ENCODE measurements at regions not wholly inside any gene's neighbourhood (a gene's known extent, or its start where the extent isn't known, plus 50 kb on each side); places are given as distances from the start of the nearest gene placed in this dataset.

DNA sequence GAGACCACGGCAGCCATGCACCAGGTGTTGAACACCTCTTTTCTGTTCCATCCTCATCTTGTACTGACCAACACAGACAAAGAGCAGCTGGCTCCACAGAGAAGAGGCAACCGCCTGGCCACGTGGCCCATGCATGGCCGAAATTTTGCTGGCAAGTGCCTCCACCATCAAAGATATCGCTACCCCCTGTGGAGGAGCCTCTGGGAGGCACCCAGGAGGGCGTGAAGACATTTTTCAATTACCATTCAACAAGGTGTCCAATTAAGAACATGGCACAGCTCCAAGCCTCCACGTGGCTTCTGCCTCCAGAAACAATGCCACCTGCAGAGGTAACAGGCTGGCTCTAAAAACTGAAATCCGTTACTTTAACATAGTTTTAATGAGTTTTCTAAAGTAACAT is 54.4 kb upstream of the CKS2 start:
- ChIA-PET POLR2A (no interaction called here), CTCF (no interaction called here)
- TF ChIP-seq JUN (IDR thresholded peaks at IDR 0.05; ENCODE audit: borderline replicate concordance, insufficient read depth, insufficient read length, low read depth), result no peak
- TF ChIP-seq POLR2AphosphoS5 (IDR thresholded peaks at IDR 0.05; ENCODE audit: insufficient read depth, low read depth, low read length), result no peak
- no peak for TF ChIP-seq FOS (IDR thresholded peaks at IDR 0.05; ENCODE audit: borderline replicate concordance, insufficient read depth, low read length)
- TF ChIP-seq, protein P1, sequence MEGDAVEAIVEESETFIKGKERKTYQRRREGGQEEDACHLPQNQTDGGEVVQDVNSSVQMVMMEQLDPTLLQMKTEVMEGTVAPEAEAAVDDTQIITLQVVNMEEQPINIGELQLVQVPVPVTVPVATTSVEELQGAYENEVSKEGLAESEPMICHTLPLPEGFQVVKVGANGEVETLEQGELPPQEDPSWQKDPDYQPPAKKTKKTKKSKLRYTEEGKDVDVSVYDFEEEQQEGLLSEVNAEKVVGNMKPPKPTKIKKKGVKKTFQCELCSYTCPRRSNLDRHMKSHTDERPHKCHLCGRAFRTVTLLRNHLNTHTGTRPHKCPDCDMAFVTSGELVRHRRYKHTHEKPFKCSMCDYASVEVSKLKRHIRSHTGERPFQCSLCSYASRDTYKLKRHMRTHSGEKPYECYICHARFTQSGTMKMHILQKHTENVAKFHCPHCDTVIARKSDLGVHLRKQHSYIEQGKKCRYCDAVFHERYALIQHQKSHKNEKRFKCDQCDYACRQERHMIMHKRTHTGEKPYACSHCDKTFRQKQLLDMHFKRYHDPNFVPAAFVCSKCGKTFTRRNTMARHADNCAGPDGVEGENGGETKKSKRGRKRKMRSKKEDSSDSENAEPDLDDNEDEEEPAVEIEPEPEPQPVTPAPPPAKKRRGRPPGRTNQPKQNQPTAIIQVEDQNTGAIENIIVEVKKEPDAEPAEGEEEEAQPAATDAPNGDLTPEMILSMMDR (IDR thresholded peaks at IDR 0.05; ENCODE audit: extremely low read depth in 1 of 2, insufficient read depth in 1 of 2, low read depth in 1 of 2, low read length in 2 of 2), result no peak
- no peak for TF ChIP-seq MYC (IDR thresholded peaks at IDR 0.05; ENCODE audit: low read depth, low read length)
- no peak for TF ChIP-seq EZH2 (IDR thresholded peaks at IDR 0.05; ENCODE audit: borderline replicate concordance, low read depth, low read length, severe bottlenecking)
- no peaks in the 10 kb centered on the region for H4K20me1 ChIP-seq (replicated peaks; ENCODE audit: control insufficient read depth, extremely low read depth, insufficient read depth, low read length)
- no peaks in the 10 kb centered on the region for H3K4me1 ChIP-seq (ENCODE audit: control insufficient read depth, extremely low read depth, insufficient read depth, low read length)
- H3K4me3 ChIP-seq (replicated peaks in 1 of 3; ENCODE audit: insufficient read depth in 1 of 3, low read depth in 1 of 3, low read length in 3 of 3), result no peak overlapping the region
- H3K79me2 ChIP-seq (ENCODE audit: control insufficient read depth, insufficient read depth, low read length), result no peaks in the 10 kb centered on the region
- no peak overlapping the region for H2AFZ ChIP-seq (ENCODE audit: low read depth, low read length)
- H3K27me3 ChIP-seq (ENCODE audit: control insufficient read depth in 2 of 2, insufficient read depth in 2 of 2, low read length in 2 of 2), result no peaks in the 10 kb centered on the region
- no peak overlapping the region for H3K27ac ChIP-seq (ENCODE audit: insufficient read depth, low read depth, low read length)
- BruUV-seq (replicated peaks), result no TSS peak
- dilution Hi-C loops (cut with MboI; ENCODE audit: extremely low pct_ligation_motif_present, low sequenced_read_pairs), result no loop called here
- no peak overlapping the region for H3K9ac ChIP-seq (replicated peaks; ENCODE audit: extremely low read depth, insufficient read depth, low read length)
- H3K4me2 ChIP-seq (ENCODE audit: insufficient read depth, low read length), result no peak overlapping the region
- intact Hi-C loops (cut with micrococcal nuclease), result no loop called here
- DNase-seq (ENCODE audit: low read depth, low spot score) (no peak), FAIRE-seq (no peak)
- H3K9me1 ChIP-seq (replicated peaks; ENCODE audit: control insufficient read depth, extremely low read depth, insufficient read depth, low read length), result no peaks in the 10 kb centered on the region
- H3K36me3 ChIP-seq (ENCODE audit: control insufficient read depth in 2 of 2, extremely low read depth in 1 of 2, insufficient read depth in 2 of 2, low read length in 2 of 2), result no peaks in the 10 kb centered on the region
- H3K9me3 ChIP-seq (replicated peaks; ENCODE audit: control insufficient read depth, insufficient read depth, low read length), result no peaks in the 10 kb centered on the region

DNA sequence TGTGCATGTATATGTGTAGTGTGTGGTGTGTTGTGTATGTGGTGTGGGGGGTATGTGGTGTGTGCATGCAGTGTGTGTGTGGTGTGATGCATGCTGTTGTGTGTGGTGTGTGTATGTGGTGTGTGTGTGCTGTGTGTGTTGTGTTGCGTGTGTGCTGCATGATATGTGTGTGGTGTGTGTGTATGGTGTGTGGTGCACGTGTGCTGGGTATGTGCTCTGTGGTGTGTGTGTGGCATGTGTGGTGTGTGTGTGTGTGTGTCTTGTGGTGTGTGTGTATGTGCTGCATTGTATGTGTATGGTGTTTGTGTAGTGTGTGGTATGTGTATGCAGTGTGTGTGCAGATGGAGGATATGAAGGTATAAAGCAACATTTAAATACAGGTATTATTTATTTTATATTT is 50.5 kb upstream of the CKS2 start:
- Histone ChIP-seq H3K4me1 (ENCODE audit: control insufficient read depth, extremely low read depth, insufficient read depth, low read length) (no peaks in the 10 kb centered on the region), H3K9me3 (replicated peaks; ENCODE audit: control insufficient read depth, insufficient read depth, low read length) (no peaks in the 10 kb centered on the region), H3K27me3 (ENCODE audit: control insufficient read depth in 2 of 2, insufficient read depth in 2 of 2, low read length in 2 of 2) (no peaks in the 10 kb centered on the region), H3K9ac (replicated peaks; ENCODE audit: extremely low read depth, insufficient read depth, low read length) (no peak overlapping the region), H2AFZ (ENCODE audit: low read depth, low read length) (no peak overlapping the region), H3K36me3 (ENCODE audit: control insufficient read depth in 2 of 2, extremely low read depth in 1 of 2, insufficient read depth in 2 of 2, low read length in 2 of 2) (no peaks in the 10 kb centered on the region), H3K4me2 (ENCODE audit: insufficient read depth, low read length) (no peak overlapping the region), H4K20me1 (replicated peaks; ENCODE audit: control insufficient read depth, extremely low read depth, insufficient read depth, low read length) (no peaks in the 10 kb centered on the region), H3K27ac (ENCODE audit: insufficient read depth, low read depth, low read length) (no peak overlapping the region), H3K9me1 (replicated peaks; ENCODE audit: control insufficient read depth, extremely low read depth, insufficient read depth, low read length) (no peaks in the 10 kb centered on the region), H3K4me3 (replicated peaks in 1 of 3; ENCODE audit: insufficient read depth in 1 of 3, low read depth in 1 of 3, low read length in 3 of 3) (no peak overlapping the region), H3K79me2 (ENCODE audit: control insufficient read depth, insufficient read depth, low read length) (no peaks in the 10 kb centered on the region)
- FAIRE-seq (no peak), DNase-seq (ENCODE audit: low read depth, low spot score) (no peak)
- CTCF ChIA-PET, result no interaction called here
- no TSS peak for BruUV-seq (replicated peaks)
- POLR2A ChIA-PET, result no interaction called here
- intact Hi-C loops (cut with micrococcal nuclease), result no loop called here
- no peak for TF ChIP-seq POLR2AphosphoS5 (IDR thresholded peaks at IDR 0.05; ENCODE audit: insufficient read depth, low read depth, low read length)
- no peak for TF ChIP-seq EZH2 (IDR thresholded peaks at IDR 0.05; ENCODE audit: borderline replicate concordance, low read depth, low read length, severe bottlenecking)
- no peak for TF ChIP-seq POLR2A (IDR thresholded peaks at IDR 0.05; ENCODE audit: low read depth, low read length)
- TF ChIP-seq GATA2 (IDR thresholded peaks at IDR 0.05; ENCODE audit: insufficient read depth, insufficient read length, low read depth, low read length), result no peak
- TF ChIP-seq, protein P2, sequence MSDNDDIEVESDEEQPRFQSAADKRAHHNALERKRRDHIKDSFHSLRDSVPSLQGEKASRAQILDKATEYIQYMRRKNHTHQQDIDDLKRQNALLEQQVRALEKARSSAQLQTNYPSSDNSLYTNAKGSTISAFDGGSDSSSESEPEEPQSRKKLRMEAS (IDR thresholded peaks at IDR 0.05; ENCODE audit: insufficient read depth, insufficient read length), result no peak
- no peak for TF ChIP-seq FOS (IDR thresholded peaks at IDR 0.05; ENCODE audit: borderline replicate concordance, insufficient read depth, low read length)
- TF ChIP-seq JUN (IDR thresholded peaks at IDR 0.05; ENCODE audit: borderline replicate concordance, insufficient read depth, insufficient read length, low read depth), result no peak
- TF ChIP-seq MYC (IDR thresholded peaks at IDR 0.05; ENCODE audit: low read depth, low read length), result no peak
- TF ChIP-seq, protein P1 (IDR thresholded peaks at IDR 0.05; ENCODE audit: extremely low read depth in 1 of 2, insufficient read depth in 1 of 2, low read depth in 1 of 2, low read length in 2 of 2), result no peak
- dilution Hi-C loops (cut with MboI; ENCODE audit: extremely low pct_ligation_motif_present, low sequenced_read_pairs), result no loop called here

Data from endothelial cell of umbilical vein (primary cell).